Cardiac muscle cell (in vitro differentiated cells and primary cell): ENCODE measurements at regions not wholly inside any gene's neighbourhood (a gene's known extent, or its start where the extent isn't known, plus 50 kb on each side); places are given as distances from the start of the nearest gene placed in this dataset.
A peak's percentile ranks its signal among the peaks of the same experiment; 100 is the strongest.

Experiments used
- DNase-seq, 2 donors: peaks; one replicate each; pipeline versions ENCODE4 v3.0.0 to v3.0.0-alpha.2; 2010 to 2017; ENCODE audit warnings: low read depth in 1 of 2, low spot score in 1 of 2
- H3K27ac ChIP-seq: fragments of 200-600 bp; sonication (generic); 2 replicates; pipeline ENCODE4 v1.5.1; 2016
- H3K27me3 ChIP-seq: fragments of 200-600 bp; sonication (generic); 2 replicates; pipeline ENCODE4 v1.6.0; 2016; ENCODE audit warnings: control low read depth
- H3K36me3 ChIP-seq: fragments of 200-600 bp; sonication (generic); 2 replicates; pipeline ENCODE4 v1.5.1; 2016; ENCODE audit warnings: control low read depth
- H3K4me1 ChIP-seq: fragments of 200-600 bp; sonication (generic); 2 replicates; pipeline ENCODE4 v1.8.1; 2017; ENCODE audit warnings: low read depth, mild to moderate bottlenecking, mixed run types
- H3K4me3 ChIP-seq: fragments of 200-600 bp; sonication (generic); 2 replicates; pipeline ENCODE4 v1.5.1; 2016; ENCODE audit warnings: mild to moderate bottlenecking
- H3K9me3 ChIP-seq: fragments of 200-600 bp; sonication (generic); 2 replicates; pipeline ENCODE4 v1.5.1; 2017; ENCODE audit warnings: low read depth, mild to moderate bottlenecking, control low read depth
- TF ChIP-seq, protein P1 (sequence below): IDR thresholded peaks from 2 replicates; pipeline ENCODE4 v1.5.1; 2012; ENCODE audit warnings: low read depth, mild to moderate bottlenecking, low read length

DNA sequence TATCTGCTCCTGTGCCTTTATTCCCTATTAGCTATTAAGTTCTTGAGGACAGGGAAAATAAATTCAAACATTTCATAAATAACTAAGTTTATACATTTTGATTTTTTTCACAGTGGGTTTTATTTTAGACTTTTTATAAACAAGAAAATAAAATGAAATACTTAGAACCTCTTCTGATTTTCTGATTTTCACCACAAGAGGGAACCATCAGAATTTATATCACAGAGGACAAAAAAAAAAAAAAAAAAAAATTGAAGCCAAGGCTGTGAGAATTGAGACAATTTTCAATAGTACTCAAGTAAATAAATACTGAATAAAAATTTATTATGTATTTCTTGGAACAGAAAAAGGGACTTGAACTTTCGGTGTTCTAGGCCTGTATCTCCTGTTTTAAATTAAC, 288.1 kb downstream of the SH3BGRL start:
- H3K36me3 ChIP-seq: no peaks in the 10 kb centered on the region
- H3K27ac ChIP-seq: no peak overlapping the region
- H3K4me3 ChIP-seq: no peak overlapping the region
- no peaks in the 10 kb centered on the region for H3K27me3 ChIP-seq
- TF ChIP-seq, protein P1, sequence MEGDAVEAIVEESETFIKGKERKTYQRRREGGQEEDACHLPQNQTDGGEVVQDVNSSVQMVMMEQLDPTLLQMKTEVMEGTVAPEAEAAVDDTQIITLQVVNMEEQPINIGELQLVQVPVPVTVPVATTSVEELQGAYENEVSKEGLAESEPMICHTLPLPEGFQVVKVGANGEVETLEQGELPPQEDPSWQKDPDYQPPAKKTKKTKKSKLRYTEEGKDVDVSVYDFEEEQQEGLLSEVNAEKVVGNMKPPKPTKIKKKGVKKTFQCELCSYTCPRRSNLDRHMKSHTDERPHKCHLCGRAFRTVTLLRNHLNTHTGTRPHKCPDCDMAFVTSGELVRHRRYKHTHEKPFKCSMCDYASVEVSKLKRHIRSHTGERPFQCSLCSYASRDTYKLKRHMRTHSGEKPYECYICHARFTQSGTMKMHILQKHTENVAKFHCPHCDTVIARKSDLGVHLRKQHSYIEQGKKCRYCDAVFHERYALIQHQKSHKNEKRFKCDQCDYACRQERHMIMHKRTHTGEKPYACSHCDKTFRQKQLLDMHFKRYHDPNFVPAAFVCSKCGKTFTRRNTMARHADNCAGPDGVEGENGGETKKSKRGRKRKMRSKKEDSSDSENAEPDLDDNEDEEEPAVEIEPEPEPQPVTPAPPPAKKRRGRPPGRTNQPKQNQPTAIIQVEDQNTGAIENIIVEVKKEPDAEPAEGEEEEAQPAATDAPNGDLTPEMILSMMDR: no peak
- peak in 1 of 2 donors; percentile 0 for DNase-seq
- H3K4me1 ChIP-seq: no peaks in the 10 kb centered on the region
- H3K9me3 ChIP-seq: no peaks in the 10 kb centered on the region

- H3K4me3 ChIP-seq: no peak overlapping the region
Observed at GRCh38 chrX:81527881-81528440, 326.1 kb downstream of the SH3BGRL start.

DNA sequence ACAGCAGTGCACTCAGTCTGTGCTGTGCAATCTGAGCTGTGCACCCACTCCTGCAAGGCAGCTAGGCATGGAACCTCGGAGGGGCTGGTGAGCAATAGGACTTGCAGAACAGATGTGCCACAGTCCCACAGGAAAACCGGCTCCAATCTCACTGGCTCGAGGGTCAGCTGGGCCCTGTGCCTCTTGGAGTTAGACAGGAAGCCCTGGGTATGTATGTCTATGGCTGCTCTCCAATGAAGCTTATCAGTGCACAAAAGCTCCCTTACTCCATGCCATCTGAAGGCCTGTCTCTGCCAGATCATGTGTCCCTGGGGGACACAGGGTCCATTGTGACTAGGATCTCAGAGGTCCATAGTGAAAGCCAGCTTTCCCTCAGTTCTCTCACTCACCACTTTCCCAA, 335.8 kb downstream of the SH3BGRL start:
- Histone ChIP-seq H3K9me3 (no peaks in the 10 kb centered on the region), H3K4me1 (no peaks in the 10 kb centered on the region), H3K27me3 (no peaks in the 10 kb centered on the region), H3K4me3 (no peak overlapping the region), H3K27ac (no peak overlapping the region), H3K36me3 (no peaks in the 10 kb centered on the region)
- TF ChIP-seq, protein P1: no peak
- DNase-seq: no peak

More at GRCh38 chrX:81527881-81528440, 326.1 kb downstream of the SH3BGRL start:
- Histone ChIP-seq H3K4me1 (no peaks in the 10 kb centered on the region), H3K27ac (no peak overlapping the region), H3K36me3 (no peaks in the 10 kb centered on the region), H3K9me3 (no peaks in the 10 kb centered on the region), H3K27me3 (no peaks in the 10 kb centered on the region)
- no peak for DNase-seq
- TF ChIP-seq, protein P1: no peak

GRCh38 chrX:81542255-81542654, 340.4 kb downstream of the SH3BGRL start:
- Histone ChIP-seq H3K27ac (no peak overlapping the region), H3K36me3 (no peaks in the 10 kb centered on the region), H3K9me3 (no peaks in the 10 kb centered on the region), H3K4me1 (no peaks in the 10 kb centered on the region), H3K27me3 (no peaks in the 10 kb centered on the region), H3K4me3 (no peak overlapping the region)
- TF ChIP-seq, protein P1: no peak
- DNase-seq: no peak

- no peaks in the 10 kb centered on the region for H3K36me3 ChIP-seq
- H3K27ac ChIP-seq: no peak overlapping the region
- no peaks in the 10 kb centered on the region for H3K4me1 ChIP-seq
- no peak overlapping the region for H3K4me3 ChIP-seq
- H3K9me3 ChIP-seq: no peaks in the 10 kb centered on the region
- TF ChIP-seq, protein P1: no peak
- DNase-seq: no peak
- H3K27me3 ChIP-seq: no peaks in the 10 kb centered on the region
Observed at GRCh38 chrX:81556880-81557279, 355.0 kb downstream of the SH3BGRL start.
